ENCODE measurements at regions not wholly inside any gene's neighbourhood (a gene's known extent, or its start where the extent isn't known, plus 50 kb on each side); places are given as distances from the start of the nearest gene placed in this dataset.
"Not testable (repeated sequence)": the region's sequence is repeated elsewhere in the genome, so short reads cannot be mapped to it uniquely, and the experiment has no call there.

DNA sequence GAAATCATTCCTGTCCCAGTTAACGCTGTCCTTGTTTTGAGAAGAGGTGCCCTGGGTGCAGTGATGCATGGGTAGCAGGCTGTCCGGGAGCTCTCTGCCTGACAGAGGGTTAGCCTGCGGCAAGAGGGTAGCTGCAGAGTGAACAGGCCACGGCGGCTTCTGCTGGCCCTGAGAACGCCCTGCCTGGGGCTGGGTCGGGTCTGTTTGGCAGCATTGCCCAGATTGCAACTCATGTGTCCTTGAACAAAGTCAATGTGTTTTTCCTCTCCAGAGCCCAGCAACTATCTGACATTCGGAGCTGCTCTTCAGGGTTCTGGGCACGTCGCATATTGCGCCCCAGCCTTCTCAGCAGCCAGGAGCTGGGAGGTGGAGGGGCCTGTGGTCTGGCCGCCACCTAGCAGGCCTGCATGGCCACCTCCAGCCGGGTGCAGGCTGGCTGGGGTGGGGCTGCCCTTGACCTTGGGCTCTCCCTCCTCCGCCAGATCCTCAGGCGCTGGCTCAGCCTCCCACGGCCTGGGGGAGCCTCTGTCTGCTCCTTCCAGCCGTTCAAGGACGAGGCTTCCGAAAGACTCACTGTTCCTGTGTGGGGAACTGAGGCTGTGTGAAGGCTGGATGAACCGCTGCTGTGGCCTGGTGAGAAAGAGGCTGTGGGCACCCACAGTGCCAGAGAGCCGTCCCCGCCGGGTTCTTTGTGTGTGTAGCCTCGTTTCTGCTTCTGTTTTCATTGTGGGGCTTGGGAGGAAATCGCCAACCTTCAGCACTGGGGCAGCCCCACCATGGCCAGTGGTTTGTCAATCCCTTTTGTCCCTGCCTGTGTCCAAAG is 146.7 kb downstream of the NPIPB11 start:
- WGBS: 84% methylated on average over 6 of the region's 25 CpGs
- H3K27ac ChIP-seq: not testable (repeated sequence)

DNA sequence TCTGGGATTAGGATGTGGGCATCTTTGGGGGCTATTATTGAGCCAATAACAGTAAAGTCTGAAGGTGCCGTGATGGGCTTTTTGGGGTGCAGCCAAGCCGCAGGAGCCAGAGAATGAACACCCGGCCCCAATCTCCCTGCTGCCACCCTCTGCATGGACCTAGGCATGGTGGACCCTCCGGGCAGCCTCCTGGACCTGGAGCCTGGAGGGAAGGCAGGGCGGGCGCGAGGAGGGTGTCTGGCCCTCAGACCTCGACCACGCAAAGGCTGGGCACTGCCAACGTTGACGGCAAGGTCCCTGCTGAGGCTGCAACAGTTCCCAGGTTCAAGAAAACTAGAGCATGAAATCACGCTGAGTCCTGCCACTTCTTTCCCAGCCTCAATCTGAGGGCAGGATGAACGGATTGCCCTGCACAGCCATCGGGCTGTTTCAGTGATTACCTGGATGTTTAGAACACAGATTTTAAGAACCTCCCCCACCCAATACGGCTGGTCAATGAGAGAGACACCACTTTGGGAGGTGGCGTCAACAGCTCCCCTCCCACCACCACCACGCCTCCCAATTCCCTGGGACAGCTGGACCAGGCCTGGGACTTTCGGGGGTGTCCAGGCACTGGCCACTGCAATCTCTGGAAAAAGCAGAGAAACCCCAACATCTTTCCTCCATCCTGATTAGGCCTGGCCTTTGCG is 147.4 kb downstream of the NPIPB11 start:
- not testable (repeated sequence) for H3K9me3 ChIP-seq; H3K27me3 ChIP-seq; H3K27ac ChIP-seq; H3K36me3 ChIP-seq; H3K4me1 ChIP-seq; DNase-seq (ENCODE audit: low spot score in 2 of 2); H3K4me3 ChIP-seq
- 88% methylated on average over 18 of the region's 19 CpGs for WGBS

More for the DNA sequence above, 146.7 kb downstream of the NPIPB11 start:
- not testable (repeated sequence) for H3K27me3 ChIP-seq; DNase-seq (ENCODE audit: low spot score in 2 of 2); H3K9me3 ChIP-seq; H3K36me3 ChIP-seq; H3K4me3 ChIP-seq
- H3K4me1 ChIP-seq: peaks cover 15% of the 10 kb centered on the region

DNA sequence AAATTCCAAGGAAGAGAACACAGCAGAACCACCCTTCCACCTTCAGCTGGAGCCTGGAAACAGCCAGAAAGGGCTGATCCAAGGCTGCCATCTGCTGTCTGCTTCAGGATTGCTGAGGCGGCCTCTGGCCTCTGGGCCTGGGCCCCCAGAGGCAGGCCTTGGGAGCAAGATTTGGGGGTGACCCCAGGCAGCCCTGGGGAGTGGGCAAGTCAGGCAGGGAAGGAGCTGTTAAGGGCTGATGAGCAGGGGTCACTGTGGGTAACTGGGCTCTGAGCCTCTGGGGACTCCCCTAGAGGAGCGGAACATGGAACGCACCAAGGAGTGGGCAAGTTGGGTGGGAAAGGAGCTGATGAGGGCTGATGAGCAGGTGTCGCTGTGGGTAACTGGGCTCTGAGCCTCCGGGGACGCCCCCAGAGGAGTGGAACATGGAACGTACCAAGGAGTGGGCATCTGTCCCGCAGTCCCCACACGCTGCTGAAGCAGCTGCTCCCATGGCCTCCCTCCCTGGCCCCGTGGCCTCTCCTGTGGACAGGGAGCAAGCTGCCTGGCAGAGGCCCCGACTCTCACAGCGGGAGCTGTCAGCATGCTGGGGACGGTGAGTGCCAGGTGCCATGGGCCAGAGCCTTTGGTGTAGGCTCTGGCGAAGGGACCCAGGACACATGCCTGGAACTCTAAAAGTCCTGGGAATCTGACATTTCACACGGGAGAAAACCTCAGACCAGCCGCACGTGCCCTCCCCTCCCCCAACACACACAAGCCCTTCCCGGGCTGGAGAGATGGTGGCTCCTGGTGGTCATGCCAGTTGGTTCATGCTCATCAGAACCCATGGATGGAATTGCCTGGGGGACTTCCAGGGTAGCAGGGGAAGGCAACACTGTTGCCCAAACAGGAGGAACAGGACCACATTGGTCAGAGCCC is 148.8 kb downstream of the NPIPB11 start:
- H3K27ac ChIP-seq; H3K27me3 ChIP-seq; DNase-seq (ENCODE audit: low spot score in 2 of 2); H3K9me3 ChIP-seq; H3K4me3 ChIP-seq; H3K4me1 ChIP-seq; H3K36me3 ChIP-seq: not testable (repeated sequence)
- 74% methylated on average over 5 of the region's 18 CpGs for WGBS

DNA sequence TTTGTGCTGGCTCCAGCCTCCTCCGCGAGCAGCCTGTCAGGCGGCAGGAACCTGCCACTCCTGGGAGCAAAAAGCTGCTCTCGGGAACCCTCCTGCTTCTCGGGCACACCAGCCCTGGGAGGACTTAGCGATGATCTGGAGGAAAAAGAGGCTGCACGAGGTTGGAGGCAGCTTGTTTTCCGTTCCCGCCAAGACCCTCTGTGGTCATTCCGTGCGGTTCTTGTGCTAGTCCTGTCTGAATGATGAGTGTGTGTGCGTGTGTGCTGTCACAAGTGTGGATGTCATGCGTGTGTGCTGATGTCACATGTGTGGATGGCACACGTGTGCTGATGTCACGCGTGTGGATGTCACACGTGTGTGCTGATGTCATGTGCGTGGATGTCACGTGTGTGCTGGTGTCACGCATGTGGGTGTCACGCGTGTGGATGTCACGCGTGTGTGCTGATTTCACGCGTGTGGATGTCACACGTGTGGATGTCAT is 150.0 kb downstream of the NPIPB11 start:
- H3K9me3 ChIP-seq: no peaks in the 10 kb centered on the region
- WGBS: 90% methylated on average over 25 of the region's 27 CpGs
- DNase-seq (ENCODE audit: low spot score in 2 of 2): no peak

DNA sequence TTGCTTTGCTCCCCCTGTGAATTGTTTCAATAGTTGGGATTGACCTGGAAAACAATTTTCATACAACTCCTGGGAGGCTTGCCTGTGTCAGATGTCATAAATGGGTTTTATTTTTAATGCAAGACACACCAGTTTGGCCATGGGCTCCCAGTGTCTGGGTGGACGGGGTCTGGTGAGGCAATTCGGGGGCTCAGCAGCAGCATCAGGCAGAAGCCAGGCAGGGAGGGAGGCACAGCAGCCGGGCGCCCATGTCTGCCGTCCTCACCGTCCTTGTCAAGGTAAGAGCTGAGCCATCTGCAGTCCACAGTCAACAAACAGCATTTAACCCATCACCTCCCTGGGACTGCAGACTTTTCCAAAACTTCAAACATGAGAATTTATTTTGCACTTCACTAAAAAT is 150.6 kb downstream of the NPIPB11 start:
- H3K4me3 ChIP-seq; H3K36me3 ChIP-seq; H3K9me3 ChIP-seq; H3K4me1 ChIP-seq; H3K27me3 ChIP-seq; H3K27ac ChIP-seq; DNase-seq (ENCODE audit: low spot score in 2 of 2): not testable (repeated sequence)
- 57% methylated on average over 6 of the region's 6 CpGs for WGBS

More for the DNA sequence above, 150.0 kb downstream of the NPIPB11 start:
- Histone ChIP-seq H3K27ac (no peak overlapping the region), H3K4me3 (no peak overlapping the region), H3K27me3 (no peaks in the 10 kb centered on the region), H3K36me3 (no peaks in the 10 kb centered on the region), H3K4me1 (peaks cover 5% of the 10 kb centered on the region)
- no peak for TF ChIP-seq EP300 (IDR thresholded peaks at IDR 0.05)
- no peak for TF ChIP-seq POLR2AphosphoS5 (IDR thresholded peaks at IDR 0.05)
- no peak for TF ChIP-seq POLR2A (IDR thresholded peaks at IDR 0.05)
- TF ChIP-seq, protein P1, sequence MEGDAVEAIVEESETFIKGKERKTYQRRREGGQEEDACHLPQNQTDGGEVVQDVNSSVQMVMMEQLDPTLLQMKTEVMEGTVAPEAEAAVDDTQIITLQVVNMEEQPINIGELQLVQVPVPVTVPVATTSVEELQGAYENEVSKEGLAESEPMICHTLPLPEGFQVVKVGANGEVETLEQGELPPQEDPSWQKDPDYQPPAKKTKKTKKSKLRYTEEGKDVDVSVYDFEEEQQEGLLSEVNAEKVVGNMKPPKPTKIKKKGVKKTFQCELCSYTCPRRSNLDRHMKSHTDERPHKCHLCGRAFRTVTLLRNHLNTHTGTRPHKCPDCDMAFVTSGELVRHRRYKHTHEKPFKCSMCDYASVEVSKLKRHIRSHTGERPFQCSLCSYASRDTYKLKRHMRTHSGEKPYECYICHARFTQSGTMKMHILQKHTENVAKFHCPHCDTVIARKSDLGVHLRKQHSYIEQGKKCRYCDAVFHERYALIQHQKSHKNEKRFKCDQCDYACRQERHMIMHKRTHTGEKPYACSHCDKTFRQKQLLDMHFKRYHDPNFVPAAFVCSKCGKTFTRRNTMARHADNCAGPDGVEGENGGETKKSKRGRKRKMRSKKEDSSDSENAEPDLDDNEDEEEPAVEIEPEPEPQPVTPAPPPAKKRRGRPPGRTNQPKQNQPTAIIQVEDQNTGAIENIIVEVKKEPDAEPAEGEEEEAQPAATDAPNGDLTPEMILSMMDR (IDR thresholded peaks at IDR 0.05): no peak

DNA sequence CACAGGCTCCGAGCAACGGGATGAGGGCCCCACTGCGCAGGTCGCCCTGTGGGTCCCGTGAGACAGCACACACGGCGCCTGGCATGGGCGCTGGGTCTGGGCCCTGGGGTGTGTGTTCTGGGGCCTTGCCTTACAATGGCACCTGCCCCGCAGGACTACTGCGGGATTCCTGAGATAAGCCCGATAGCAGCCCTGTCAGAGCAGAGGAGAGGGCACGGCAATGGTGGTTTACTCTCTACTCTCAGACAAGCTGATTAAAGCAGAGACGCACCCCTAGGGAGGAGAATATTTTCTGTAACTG is 151.1 kb downstream of the NPIPB11 start:
- not testable (repeated sequence) for H3K9me3 ChIP-seq; H3K4me3 ChIP-seq; H3K4me1 ChIP-seq; H3K27me3 ChIP-seq; H3K27ac ChIP-seq; DNase-seq (ENCODE audit: low spot score in 2 of 2); H3K36me3 ChIP-seq
- 85% methylated on average over 8 of the region's 13 CpGs for WGBS

DNA sequence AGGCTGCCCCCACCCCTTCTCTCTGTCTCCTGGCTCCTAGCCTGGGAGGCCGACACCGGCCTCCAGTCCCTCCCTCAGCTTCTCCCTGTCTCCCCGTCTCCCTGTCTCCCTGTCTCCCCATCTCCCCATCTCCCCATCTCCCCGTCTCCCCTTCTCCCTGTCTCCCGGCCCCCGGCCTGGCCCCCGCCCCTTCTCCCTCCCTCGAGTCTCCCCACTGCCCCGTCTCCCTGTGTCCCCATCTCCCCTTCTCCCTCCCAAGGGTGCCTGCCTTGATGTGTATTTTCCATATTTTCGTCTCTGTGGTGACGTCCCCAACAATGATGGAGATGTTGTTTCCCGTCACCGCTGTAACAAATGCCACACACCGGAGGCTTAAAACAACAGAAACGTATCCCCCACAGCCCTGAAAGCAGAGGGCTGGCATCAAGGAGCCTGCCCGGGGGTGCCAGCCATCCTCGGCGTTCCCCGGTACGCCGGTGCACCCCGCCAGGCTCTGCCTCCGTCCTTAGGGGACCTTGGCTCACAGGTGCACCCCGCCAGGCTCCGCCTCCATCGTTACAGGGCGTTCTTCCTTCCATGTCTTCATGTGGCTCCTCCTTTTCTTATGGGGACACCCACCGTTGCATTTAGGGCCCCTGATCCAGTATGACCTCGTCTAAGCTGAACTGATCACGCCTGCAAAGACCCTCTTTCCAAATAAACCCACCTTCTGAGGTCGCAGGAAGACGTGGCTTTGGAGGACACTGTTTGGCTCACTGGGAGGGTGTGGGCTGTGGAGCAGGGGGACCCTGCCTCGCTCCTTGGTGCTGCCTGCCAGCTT is 151.6 kb downstream of the NPIPB11 start:
- TF ChIP-seq POLR2A (IDR thresholded peaks at IDR 0.05): no peak
- no peak for TF ChIP-seq POLR2AphosphoS5 (IDR thresholded peaks at IDR 0.05)
- TF ChIP-seq EP300 (IDR thresholded peaks at IDR 0.05): no peak
- TF ChIP-seq, protein P1 (IDR thresholded peaks at IDR 0.05): no peak
- H3K27ac ChIP-seq: no peak overlapping the region
- no peaks in the 10 kb centered on the region for H3K36me3 ChIP-seq
- WGBS: 83% methylated on average over 30 of the region's 33 CpGs
- H3K27me3 ChIP-seq: no peaks in the 10 kb centered on the region
- DNase-seq (ENCODE audit: low spot score in 2 of 2): no peak
- peaks cover 2% of the 10 kb centered on the region for H3K4me1 ChIP-seq
- H3K9me3 ChIP-seq: no peaks in the 10 kb centered on the region
- no peak overlapping the region for H3K4me3 ChIP-seq

DNA sequence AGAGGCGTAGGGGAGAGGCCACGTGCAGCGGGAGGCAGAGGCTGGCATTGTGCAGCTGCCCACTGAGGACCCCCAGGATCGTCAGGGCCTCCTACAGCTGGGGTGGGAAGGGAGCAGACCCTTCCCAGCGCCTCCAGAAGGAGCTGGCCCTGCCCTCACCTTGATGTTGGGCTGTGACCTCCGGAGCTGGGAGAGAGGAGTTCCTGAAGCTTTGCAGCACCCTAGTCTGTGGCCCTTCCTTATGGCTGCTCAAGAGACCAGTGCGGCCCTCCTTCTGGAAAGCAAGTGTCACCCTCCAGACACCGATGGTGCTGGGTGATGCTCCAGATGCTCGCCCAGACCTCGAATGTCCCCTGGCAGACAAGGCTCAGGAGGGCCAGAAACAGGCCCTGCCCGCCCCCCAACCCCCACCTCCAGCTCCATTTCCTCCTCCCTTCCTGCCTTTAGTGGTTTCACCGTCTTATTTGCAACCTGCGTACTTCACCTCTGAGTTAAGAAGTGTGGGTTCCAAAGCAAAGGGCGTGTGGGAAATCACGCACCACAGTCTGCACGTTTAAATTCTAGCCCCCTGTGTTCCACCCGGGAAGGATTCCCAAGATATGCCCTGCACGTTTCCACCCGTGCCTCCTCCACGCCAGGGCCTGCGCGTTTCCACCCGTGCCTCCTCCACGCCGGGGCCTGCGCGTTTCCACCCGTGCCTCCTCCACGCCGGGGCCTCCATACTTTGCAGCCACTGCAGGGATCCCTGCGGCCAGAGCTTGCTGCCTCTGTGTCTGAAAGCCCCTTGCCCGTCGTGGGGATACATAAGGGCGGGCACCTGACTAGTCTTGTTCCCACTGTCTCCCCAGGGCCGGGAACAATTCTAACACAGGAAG is 152.6 kb downstream of the NPIPB11 start:
- WGBS: 85% methylated on average over 29 of the region's 35 CpGs
- not testable (repeated sequence) for H3K9me3 ChIP-seq; H3K4me3 ChIP-seq; DNase-seq (ENCODE audit: low spot score in 2 of 2); H3K36me3 ChIP-seq; H3K4me1 ChIP-seq; H3K27me3 ChIP-seq; H3K27ac ChIP-seq

DNA sequence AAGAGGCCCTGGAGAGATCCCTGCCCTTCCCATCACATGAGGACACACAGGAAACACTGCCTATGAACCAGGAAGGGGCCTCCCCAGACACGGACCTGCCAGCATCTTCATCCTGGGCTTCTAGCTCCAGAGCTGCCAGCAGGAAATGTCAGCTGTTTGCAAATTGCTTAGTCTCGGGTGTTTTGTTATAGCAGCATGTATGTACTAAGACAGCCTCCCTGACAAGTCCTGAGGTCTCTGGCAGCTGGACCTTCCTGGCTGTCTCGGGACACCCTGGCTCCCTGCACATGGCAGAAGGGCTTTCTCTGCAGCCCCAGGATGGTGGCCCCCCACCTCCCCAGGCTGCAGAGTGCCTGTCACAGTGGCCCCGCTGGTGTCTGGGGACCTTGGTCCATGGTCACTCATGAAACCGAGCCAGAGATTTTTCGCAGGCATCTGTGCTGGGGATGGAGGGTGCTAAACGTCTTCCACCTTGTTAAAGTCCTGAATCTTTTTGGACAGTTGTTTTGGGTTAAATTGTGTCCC is 153.4 kb downstream of the NPIPB11 start:
- not testable (repeated sequence) for H3K4me3 ChIP-seq; DNase-seq (ENCODE audit: low spot score in 2 of 2); H3K4me1 ChIP-seq; H3K9me3 ChIP-seq; H3K27me3 ChIP-seq; H3K27ac ChIP-seq; H3K36me3 ChIP-seq
- 88% methylated on average over 7 of the region's 7 CpGs for WGBS

Data from suprapubic skin (tissue), 4 donors.